GM21381 (cell line): ENCODE measurements at regions not wholly inside any gene's neighbourhood (a gene's known extent, or its start where the extent isn't known, plus 50 kb on each side); places are given as distances from the start of the nearest gene placed in this dataset.
A peak's percentile ranks its signal among the peaks of the same experiment; 100 is the strongest.
"Not testable (repeated sequence)": the region's sequence is repeated elsewhere in the genome, so short reads cannot be mapped to it uniquely, and the experiment has no call there.

Experiments used
- ATAC-seq: cut with Tn5 transposase; IDR thresholded peaks from one replicate; pipeline ENCODE4 v1.9.1; 2021; ENCODE audit warnings: mild to moderate bottlenecking, moderate library complexity; ENCODE audit not compliant: unreplicated experiment

DNA sequence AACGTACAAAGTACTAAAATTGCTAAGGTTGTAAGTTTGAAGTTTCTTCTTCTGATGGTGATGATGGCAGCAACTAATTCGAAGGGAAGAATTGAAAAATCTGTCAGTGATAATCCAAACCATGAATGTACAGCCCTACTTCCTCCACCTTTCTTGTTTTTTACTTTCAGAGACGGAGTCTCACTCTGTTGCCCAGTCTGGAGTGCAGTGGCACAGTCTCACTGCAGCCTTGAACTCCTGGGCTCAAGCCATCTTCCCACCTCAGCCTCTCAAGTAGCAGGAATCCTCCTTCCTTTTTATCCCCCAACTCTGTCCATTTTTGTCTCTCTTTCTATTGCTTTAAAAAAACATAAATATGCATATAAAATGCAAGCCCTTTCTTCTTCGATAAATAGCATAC, 112.3 kb upstream of the SOX21 start:
- ATAC-seq, result no peak

DNA sequence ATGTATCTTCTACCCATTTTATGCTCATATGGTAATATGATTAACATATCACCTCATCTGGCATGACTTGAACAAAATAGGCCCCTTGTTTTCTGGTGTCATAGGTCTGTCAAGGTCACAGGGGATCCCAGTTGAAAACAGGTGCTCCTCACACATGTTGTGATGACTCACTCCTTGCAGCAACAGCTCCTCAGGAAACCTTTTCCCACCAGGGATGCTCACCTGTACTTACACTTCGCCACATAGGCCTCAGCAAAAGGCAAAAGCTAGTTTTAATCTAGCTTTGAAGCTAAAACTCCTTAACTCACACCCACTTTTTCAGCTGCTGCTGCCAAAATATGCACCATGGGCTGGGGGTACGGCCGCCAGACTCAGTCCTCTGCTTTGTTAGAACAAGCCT, 110.0 kb upstream of the SOX21 start:
- no peak for ATAC-seq

DNA sequence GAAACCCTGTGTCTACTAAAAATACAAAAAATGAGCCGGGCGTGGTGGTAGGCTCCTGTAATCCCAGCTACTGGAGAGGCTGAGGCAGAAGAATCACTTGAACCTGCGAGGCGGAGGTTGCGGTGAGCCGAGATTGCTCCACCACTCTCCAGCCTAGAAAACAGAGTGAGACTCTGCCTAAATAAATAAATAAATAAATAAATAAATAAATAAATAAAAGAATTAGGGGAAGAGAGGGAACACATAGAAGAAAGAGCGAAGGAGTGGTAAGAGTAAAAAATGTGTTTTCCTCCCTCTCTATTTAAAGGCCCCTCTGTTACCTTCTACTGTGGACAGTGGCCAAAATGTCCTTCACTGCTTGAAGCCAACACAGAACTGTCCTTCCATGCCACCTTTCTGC, 103.9 kb upstream of the SOX21 start:
- no peak for ATAC-seq

DNA sequence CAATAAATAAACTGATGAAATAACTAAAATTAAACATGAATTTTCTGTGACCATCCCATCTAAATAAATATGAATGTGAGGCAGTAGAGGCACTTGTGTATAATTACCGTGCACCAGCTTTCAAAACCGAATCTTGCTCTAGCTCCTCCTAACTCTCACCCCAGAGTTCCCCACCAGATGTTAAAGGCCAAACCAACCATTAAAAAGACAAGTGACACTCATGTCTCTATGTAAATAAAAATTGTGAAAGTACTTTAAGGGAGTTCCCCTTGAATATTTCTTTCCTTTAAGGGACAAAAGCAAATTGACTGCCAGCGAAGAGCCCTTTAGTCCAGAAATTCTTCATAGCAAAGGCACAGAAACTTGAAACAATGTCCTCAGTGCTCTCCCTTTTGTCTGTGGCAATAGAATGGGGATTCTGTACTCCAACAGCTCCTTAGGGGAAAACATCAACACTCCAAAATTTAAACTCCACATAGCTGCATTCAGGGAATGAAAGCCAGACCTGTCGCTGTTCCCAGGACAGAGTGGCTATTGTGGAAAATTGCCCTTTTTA, 101.7 kb upstream of the SOX21 start:
- ATAC-seq, result peak; percentile 71

DNA sequence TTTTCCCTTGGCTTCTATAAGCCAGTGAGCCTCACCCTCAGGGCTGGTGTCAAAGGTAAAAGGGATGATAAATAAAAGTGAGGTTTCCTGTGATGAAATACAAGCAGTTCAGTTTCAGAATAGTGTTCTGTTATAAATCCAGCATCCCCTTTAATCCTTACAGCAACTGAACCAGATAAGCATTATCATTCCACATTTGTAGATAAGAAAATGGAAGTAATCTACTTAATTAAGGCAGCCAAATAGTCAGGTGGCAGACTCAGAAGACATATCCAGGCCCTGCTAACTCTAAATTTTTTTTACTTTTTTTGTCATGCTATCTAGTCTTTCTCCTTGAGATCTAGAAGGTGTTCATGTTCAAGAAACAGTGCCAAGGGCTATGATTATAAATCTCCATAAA, 99.4 kb upstream of the SOX21 start:
- ATAC-seq, result no peak

DNA sequence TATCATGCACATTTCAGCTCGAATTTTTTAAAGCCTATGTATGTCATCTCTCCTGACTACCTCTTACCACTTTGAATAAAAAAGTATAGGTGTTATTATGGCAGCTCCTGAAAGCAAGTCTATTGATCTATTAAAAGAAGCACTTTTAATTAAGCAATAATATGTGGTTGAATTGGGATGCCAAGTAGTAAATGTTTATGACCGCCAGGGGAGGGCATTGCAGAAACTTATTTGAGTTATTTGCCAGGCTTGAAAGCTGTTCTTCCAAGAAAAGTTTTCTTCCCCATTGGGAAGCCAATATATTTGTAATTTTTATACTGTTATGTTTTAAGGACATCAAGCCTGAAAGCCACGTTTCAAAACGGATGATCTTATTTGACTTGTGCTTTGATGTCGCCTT, 88.1 kb upstream of the SOX21 start:
- ATAC-seq, result no peak

DNA sequence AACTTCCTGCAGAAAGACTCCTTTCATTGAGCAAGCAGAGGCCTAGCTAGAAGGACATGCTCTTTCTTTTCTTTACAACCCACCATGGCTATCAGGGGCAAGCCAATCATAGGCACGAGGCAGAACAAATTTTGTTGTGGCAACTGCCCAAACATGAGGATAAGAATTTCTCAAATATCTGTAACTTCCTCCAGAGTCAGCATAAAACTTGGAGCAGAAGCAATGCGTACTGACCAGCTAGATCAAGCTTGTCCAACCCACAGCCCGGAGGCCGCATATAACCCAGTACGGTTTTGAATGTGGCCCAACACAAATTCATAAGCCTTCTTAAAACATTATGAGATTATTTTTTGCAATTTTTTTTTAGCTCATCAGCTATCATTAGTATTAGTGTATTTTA, 87.0 kb upstream of the SOX21 start:
- no peak for ATAC-seq

DNA sequence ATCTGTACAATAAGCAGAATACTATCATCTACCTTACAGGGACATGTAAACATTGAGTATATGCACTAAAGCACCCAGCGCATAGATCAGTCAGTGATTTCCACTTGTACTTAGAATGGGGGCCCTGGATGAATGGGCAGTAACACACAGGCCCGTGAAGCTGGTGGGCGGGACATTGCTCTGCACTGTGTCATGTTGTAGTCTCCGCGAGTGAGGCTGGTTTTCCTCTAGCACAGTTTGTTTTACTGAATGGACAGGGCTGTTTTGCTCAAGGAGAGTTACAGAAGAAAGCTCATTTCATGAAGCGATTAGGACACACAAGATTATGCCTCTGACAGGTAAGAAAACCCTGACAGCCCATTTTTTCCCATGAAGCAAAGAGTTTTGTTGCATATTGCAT, 86.4 kb upstream of the SOX21 start:
- ATAC-seq, result no peak

DNA sequence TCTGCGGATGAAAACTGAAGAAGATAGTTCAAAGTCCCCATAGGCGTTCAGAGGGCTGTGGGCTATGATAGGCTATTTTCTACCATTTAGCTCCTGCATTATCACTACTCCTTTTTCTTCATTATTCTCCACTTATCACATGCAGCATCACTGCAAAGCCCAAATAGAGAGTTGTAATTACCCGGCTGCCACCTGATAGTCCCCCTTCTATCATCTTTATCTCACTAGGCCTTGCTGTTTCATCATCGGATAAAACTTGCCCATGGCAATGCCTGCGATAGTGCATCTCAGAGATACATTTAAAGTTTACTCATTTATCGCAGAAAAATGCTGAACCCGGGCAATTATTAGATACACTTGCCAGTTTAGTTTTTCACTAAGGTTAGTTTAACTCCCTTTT, 82.9 kb upstream of the SOX21 start:
- ATAC-seq, result no peak

DNA sequence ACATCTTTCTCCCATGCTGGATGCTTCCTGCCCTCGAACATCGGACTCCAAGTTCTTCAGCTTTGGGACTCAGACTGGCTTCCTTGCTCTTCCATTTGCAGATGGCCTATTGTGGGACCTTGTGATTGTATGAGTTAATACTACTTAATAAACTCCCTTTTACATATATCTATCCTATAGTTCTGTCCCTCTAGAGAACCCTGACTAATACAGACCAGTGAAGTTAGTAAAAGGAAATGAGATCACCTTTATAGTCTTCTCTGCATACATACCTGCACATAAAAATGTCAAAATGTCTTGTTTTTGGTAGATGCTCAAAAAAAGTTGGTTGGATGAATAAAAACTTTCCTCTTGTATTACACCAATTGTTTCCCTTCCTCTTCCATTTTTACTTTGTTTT, 73.9 kb upstream of the SOX21 start:
- ATAC-seq, result not testable (repeated sequence)

DNA sequence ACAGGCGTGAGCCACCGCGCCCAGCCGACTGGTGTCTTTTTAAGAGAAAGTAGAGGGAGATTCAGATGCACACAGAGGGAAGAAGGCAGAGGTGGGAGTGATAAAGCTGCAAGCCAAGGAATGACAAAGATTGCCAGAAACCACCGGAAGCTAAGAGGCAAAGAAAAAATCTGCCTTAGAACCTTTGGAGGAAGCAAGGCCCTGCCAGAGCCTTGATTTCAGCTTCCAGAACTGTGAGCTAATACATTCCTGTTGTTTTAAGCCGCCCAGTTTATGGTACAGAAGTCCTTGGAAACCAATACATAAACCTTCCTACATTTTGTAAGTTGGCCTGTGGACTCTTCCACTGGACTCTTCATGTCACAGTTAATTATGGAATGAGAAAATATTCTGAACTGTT, 71.7 kb upstream of the SOX21 start:
- no peak for ATAC-seq

DNA sequence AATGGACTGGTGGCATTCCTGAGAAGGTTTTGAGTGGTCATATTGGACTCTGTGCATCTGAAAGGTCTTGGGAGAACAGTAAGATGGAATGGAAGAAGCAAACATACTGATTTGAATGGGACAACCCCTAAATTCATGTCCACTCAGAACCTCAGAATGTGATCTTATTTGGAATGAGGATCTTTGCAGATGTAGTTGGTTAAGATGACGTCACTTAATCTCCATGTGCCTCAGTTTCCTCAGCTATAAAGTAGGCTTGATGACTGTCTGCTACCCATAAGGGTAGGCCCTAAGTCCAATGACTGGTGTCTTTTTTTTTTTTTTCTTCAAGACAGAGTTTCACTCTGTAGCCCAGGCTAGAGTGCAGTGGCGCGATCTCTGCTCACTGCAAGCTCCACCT, 71.1 kb upstream of the SOX21 start:
- ATAC-seq, result no peak

DNA sequence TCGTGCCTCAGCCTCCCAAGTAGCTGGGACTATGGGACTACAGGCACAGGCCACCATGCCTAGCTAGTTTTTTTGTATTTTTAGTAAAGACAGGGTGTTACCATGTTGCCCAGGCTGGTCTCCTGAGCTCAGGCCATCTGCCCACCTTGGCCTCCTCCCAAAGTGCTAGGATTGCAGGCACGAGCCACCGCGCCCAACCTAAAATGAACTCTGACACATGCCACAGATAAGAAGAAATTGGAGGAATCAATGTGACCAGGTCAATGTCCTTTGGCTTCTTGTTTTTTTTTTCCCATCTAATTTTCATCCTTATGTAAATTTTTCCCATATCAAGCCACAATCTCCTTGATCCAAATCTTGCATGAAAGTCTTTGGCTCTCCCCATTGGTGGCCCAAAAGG, 68.1 kb upstream of the SOX21 start:
- no peak for ATAC-seq

DNA sequence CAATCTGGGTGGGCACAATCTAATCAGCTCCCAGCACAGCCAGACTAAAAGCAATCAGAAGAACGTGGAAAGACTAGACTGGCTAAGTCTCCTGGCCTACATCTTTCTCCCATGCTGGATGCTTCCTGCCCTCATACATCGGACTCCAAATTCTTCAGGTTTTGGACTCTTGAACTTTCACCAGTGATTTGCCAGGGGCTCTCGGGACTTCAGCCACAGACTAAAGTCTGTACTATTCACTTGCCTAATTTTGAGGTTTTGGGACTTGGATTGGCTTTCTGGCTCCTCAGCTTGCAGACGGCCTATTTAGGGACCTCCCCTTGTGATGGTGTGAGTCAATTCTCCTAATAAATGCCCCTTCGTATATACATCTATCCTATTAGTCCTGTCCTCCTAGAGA, 66.6 kb upstream of the SOX21 start:
- no peak for ATAC-seq

DNA sequence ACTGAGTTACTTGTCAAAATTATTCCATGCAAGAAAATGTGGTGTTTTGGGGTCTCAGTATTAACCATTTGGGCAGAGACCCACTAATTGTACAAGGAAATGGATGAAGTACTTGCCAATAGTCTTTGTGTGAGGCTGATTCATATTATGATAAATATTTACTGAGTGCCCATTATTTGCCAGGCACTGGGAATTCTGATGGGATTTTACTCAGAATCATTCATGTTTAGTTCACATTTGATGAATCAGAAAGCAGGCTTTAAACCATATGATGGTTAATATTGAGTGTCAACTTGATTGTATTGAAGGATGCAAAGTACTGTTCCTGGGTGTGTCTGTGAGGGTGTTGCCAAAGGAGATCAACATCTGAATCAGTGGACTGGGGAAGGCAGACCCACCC, 66.2 kb upstream of the SOX21 start:
- no peak for ATAC-seq

DNA sequence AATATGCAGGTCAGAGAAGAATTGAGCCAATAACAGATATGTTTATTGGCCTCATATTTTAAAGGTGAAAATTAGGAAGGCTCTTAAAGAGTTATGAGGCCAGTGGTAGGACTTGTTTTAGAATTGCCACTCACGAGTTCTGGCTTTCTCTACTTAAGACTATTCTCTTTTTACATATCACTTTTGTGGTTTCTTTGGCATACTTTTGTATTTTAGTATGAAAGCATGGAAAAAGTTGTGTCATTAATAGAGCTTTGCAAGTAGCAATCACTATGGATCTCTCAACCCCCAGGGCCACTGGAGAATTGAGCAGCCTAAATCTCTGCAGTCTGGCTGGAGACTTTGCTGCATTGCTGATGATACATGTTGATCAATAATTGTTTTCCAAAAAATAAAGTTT, 64.6 kb upstream of the SOX21 start:
- no peak for ATAC-seq

DNA sequence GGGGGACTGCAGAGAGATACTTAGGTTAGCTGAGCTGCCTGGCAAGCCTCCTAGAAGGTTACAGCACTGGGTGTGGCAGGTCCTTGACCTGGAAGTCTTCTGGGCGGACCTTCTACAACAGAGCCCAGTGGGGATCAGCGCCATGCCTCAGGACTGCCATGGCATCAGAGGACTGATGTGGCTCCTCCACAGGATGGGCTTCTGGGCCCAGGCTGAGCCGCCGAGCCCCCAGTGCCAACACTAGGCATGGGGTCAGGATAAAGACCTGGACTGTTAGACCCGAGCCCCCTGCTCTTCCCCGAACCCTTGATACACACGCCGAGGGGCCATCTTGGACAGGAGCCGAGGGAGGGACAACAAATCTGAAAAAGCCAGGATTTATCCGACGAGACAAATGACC, 64.0 kb upstream of the SOX21 start:
- ATAC-seq, result no peak

DNA sequence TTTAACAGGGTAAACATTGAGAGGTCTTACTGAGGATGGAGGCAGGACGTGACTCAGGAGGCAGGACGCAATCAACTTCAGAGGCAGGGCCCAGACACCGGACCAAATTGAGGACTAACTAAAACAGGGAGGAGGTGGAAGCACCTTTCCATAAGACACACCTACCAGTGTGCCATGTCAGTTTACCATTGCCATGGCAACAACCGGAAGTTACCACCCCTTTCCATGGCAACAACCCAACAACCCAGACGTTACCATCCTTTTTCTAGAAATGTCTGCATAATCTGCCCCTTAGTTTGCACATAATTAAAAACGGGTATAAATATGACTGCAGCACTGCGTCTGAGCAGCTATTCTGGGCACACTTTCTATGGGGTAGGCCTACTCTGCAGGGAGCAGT, 53.5 kb upstream of the SOX21 start:
- ATAC-seq, result no peak

DNA sequence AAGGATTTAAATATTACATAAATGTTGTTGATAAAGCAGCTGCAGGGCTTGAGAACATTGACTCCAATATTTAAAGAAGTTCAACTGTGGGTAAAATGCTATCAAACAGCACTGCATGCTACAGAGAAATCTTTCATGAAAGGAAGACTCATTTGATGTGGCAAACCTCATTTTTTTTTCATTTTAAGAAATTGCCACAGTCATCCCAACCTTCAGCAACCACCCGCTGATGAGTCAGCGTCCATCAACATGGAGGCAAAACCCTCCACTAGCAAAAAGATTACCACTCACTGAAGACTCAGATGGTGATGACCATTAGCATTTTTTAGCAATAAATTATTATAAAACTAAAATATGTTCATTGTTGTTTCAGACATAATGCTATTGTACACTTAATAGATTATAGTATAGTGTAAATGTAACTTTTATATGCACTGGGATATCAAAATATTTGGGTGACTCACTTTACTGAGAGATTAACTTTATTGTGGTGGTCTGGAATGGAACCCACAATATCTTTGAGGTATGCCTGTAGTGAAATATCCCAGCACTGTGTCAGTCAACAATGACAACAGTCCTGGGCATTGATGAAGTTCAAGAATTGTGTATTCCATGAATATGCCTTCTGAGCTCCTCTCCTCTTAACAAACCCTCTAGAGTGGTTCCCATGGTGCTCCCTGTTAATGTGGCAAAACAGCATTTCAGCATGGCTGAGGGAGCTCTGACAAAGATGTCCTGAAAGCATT, 52.4 kb upstream of the SOX21 start:
- no peak for ATAC-seq
